H1 (cell line): ENCODE measurements at regions not wholly inside any gene's neighbourhood (a gene's known extent, or its start where the extent isn't known, plus 50 kb on each side); places are given as distances from the start of the nearest gene placed in this dataset.

Source experiments
- CBX8 ChIP-seq: fragments of 300-800, 300-1000 bp; sonication (generic); IDR thresholded peaks from 2 replicates; pipeline ENCODE4 v1.7.1; 2016; ENCODE audit warnings: low read depth, low read length, borderline replicate concordance
- CHD1 ChIP-seq: IDR thresholded peaks from 2 replicates; pipeline ENCODE4 v1.6.1; 2012; ENCODE audit warnings: low read depth, low read length, improper control_type of control experiment
- PHF8 ChIP-seq: fragments of 200-600 bp; sonication (generic); conservative IDR thresholded peaks from 2 replicates; pipeline ENCODE4 v1.7.1; 2012; ENCODE audit warnings: low read depth, mild to moderate bottlenecking, inconsistent platforms, low read length, moderate library complexity
- RAD21 ChIP-seq, 2 experiments: IDR thresholded peaks in 1 of 2; conservative IDR thresholded peaks in 1 of 2; 2 replicates each; pipeline ENCODE4 v1.6.1; 2011; ENCODE audit warnings: low read depth in 2 of 2, low read length in 2 of 2, improper control_type of control experiment in 1 of 2, inconsistent platforms in 1 of 2, mild to moderate bottlenecking in 1 of 2, moderate library complexity in 1 of 2
- RBBP5 ChIP-seq: IDR thresholded peaks from 2 replicates; pipeline ENCODE4 v1.7.1; 2012; ENCODE audit warnings: low read depth, mild to moderate bottlenecking, inconsistent platforms, low read length, moderate library complexity, borderline replicate concordance
- TF ChIP-seq, protein P1 (sequence below): IDR thresholded peaks from 2 replicates; pipeline ENCODE4 v1.6.1; 2011; ENCODE audit warnings: low read length, improper control_type of control experiment

DNA sequence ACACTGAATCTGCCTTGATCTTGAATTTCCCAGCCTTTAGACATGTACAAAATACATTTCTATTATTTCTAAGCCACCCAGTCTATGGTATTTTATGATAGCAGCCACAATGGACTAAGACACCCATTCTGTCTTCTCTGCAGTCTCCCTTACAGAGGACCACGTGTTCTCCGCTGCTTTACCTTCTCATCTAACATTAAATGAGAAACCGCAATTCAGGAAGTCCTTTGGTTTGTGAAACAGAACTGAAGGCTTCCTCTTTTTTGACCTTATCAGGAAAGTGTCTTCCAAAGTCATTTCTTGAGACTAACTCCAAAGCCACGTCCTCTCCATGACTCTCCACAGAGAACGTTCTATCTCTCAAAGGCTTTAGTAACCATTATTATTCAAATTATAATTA lies 560.1 kb downstream of the OMA1 start (continued):
- TF ChIP-seq PHF8 (no peak), CBX8 (no peak), CHD1 (no peak), RAD21 (IDR thresholded peaks at IDR 0.05 in 1 of 2, conservative IDR thresholded peaks at IDR 0.05 in 1 of 2; ENCODE audit: low read depth in 2 of 2, low read length in 2 of 2) (no peak), RBBP5 (no peak)
- TF ChIP-seq, protein P1, sequence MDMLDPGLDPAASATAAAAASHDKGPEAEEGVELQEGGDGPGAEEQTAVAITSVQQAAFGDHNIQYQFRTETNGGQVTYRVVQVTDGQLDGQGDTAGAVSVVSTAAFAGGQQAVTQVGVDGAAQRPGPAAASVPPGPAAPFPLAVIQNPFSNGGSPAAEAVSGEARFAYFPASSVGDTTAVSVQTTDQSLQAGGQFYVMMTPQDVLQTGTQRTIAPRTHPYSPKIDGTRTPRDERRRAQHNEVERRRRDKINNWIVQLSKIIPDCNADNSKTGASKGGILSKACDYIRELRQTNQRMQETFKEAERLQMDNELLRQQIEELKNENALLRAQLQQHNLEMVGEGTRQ: no peak
